ENCODE measurements at regions not wholly inside any gene's neighbourhood (a gene's known extent, or its start where the extent isn't known, plus 50 kb on each side); places are given as distances from the start of the nearest gene placed in this dataset.
A peak's percentile ranks its signal among the peaks of the same experiment; 100 is the strongest.
"Not testable (repeated sequence)": the region's sequence is repeated elsewhere in the genome, so short reads cannot be mapped to it uniquely, and the experiment has no call there.

DNA sequence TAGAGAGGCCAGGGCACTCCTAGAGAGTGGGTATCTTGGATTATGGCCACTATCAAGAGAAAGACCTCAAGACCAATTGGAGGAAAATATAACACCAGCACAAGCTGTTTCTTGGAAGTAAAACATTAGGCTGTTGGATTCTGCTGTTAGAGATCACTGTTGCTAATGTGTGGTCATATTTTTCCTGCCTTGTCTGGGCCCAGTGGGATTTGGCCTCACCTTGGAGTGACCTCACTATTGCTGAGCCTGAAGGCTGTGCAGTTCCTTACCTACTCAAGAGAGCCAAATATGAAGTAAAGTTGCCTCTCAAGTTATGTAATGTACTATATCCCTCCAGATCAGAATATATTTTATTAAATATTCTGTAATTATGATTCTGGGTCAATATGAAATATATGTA, 355.4 kb upstream of the CTSO start:
- DNase-seq (ENCODE audit: low spot score): no peak

DNA sequence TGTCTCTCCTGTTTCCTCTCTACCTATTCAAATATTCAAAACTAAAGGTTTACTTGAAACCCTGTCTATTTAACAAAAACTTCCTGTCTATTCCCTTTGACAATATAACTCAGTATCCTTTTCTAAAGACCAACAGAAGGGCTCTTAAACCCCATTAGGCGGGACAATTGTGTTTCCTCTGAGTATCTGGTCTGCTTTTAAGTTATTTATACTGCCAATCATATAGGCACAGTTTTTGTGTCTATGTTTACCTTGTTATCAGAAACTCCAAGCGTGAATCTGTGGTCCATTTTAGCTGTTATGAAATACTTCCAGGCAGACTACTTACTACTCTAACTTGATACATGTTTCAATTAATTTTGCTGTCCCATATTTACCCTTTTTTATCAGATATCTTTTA, 350.0 kb upstream of the CTSO start:
- no peak for DNase-seq (ENCODE audit: low spot score)

DNA sequence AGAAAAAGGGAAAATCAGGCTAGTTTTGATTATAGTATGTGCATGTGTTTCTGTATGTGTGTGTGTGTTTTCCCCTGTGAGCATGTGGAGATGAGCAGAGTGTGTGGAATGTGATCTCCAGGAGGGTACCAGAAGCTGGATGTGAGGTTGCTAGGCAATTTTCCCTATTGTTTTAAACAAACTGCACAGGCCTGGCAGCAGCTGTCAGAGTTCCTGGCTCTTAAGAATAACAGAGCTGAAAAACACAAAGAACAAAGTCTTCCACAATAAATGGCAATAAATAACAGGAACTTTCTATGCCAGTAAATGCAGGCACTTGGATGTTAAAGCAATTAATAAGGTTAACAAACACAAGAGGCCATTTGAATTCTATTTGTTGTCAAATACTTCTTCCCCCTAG, 344.6 kb upstream of the CTSO start:
- peak; percentile 8 for DNase-seq (ENCODE audit: low spot score)

DNA sequence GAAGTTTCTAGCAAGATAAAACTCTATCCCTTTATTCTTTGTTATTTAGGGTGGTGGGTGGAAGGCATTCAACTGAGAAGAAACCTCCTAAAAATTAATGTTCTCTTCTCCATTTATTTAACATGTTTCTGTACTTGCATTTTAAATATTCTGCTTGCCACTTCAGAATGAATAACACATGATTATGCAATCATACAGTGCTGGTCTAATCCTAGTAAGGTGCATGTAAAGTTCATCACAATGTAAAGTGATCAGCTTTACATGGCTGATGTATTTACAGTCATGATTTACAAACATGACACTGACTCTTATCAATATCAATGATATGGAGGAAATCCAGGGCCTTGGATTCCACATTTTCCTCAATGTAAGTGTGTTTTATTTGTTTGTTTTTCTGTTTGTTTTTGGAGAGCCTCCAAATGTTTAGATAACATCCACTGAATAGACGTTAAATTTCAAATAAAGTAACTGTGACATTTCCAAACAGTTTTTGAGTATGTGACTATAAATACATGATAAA, 342.1 kb upstream of the CTSO start:
- no peak for DNase-seq (ENCODE audit: low spot score)

DNA sequence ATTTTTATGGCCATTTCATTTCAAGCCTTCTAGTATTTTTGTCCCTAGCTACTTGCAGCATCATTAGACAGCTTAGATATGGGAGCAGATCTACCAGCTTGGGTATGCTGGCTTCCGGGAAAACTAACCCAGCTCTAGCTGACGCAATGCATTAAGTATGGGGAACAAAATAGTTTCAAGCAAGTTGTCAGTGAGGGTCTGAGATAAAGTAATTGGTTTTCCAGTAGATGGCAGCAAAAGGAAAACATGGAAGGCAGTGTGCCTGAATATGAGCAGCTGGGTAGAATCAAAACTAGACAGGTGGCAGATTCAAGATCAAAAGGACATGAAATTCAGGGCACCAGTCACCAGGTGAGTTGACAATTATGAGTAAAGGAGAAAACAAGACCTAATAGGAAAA, 340.9 kb upstream of the CTSO start:
- DNase-seq (ENCODE audit: low spot score): peak; percentile 57

DNA sequence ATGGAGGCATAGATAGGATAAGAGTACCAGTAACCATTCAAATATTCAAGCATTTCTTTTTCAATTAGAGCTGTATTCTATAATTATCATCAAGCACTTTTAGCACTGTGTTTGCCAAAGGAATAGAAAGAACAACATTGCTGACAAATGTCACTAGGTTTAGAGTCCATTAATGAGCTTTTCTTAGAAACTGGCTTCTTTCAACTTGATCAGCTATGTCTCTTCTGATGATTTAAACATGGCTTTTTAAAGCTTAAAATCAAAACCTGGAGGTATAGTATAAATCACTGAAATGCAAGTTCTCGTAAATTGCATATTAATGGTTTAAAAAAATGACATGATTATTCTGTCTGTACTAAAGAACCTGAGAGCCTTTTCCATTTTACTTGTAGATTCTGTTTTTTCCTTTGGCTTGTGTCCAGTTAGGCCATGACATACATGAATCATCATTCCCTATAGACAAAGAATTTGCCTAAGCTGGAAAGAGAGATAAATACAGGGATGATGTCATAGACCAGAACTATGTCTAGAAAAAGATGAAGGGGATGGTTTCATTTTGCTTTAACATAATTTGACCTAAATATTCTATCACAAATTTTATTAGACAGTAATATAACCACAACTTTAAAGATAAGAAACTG, 340.1 kb upstream of the CTSO start:
- peak; percentile 7 for DNase-seq (ENCODE audit: low spot score)

DNA sequence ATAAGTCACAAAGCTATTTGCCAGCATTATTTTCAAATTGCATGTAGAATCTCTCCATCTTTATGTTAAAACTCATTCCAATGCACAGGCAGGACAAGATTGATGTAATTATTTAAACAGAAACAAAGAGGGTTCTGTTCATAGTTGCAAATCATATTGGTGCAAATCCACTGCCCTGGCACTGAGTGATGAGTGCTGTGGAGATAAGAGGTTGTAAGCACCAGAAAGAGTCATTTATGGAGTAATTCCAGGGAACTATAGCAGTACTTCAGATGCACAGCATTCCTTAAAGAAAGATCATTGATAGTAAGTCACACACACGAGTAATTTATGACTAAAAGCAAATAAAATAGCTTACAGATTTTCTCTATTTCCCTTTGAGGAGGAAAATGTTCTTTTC, 337.7 kb upstream of the CTSO start:
- DNase-seq (ENCODE audit: low spot score): no peak

DNA sequence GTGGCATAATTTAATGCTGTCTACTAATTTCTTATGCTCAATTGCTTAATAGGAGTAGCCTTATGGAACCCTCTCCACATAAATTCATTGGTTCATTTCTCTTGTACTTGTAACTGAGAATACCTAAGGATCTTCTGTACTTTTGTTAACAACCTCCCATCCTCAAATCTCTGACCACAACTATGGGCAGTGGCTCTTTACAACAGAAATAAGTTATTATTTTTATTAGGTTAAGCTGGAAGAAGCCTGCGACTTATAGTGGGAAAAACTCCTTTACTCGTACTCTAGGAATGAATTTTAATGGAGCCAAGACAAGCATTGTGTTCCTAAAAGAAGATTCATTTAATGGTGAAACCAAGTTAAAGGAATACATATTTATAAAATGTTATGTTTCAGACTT, 337.1 kb upstream of the CTSO start:
- no peak for DNase-seq (ENCODE audit: low spot score)

DNA sequence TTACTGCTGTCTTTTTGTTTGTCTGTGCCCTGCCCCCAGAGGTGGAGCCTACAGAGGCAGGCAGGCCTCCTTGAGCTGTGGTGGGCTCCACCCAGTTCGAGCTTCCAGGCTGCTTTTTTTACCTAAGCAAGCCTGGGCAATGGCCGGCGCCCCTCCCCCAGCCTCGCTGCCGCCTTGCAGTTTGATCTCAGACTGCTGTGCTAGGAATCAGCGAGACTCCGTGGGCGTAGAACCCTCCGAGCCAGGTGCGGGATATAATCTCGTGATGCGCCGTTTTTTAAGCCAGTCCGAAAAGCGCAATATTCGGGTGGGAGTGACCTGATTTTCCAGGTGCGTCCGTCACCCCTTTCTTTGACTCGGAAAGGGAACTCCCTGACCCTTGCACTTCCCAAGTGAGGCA, 336.4 kb upstream of the CTSO start:
- DNase-seq (ENCODE audit: low spot score): not testable (repeated sequence)

DNA sequence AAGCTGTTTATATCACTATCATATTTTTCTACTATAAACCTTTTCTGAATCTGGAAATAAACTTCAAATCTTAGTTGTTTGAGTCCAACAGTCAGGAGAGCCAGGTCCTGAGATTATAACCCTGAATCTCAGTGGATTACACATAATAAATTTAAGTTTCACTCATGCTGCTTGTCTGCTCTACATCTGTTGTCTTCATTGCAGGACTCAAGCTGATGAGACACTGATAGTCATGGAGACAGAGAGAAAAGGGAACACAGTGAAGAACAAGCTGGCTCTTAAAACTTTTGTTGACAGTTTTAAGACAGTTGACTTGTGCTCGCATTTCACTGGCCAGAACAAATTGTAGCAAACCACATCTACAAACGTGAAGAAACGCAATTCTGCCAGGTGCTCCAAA, 327.0 kb upstream of the CTSO start:
- DNase-seq (ENCODE audit: low spot score): no peak

DNA sequence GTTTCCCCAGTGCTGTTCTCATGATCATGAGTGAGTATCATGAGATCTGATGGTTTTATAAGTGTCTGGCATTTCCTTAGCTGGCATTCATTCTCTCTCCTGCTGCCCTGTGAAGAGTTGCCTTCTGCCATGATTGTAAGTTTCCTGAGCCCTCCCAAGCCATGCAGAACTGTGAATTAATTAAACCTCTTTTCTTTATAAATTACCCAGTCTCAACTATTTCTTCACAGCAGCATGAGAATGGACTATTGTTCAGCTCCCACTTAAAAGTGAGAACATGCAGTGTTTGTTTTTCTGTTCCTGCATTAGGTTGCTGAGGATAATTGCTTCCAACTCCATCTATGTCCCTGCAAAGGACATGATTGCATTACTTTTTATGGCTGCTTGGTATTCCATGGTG, 311.7 kb upstream of the CTSO start:
- DNase-seq (ENCODE audit: low spot score): no peak

DNA sequence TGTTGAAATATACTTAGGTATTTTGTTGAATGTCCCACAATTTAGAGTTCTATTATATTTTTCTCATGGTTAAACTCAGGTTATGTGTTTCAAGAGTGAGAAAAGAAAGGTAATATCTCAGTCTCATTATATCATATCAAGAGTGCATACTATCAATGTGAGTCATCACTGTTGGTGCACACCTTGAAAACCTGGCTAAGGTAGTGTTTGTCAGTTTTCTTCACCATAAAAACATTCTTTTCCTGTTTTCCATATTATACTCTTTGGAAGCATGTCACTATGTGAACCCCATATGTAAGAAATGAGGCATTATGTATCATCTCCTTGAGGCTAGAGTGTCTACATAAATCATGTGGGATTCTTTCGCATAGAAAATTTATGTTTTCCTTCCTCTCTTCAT, 307.6 kb upstream of the CTSO start:
- no peak for DNase-seq (ENCODE audit: low spot score)

DNA sequence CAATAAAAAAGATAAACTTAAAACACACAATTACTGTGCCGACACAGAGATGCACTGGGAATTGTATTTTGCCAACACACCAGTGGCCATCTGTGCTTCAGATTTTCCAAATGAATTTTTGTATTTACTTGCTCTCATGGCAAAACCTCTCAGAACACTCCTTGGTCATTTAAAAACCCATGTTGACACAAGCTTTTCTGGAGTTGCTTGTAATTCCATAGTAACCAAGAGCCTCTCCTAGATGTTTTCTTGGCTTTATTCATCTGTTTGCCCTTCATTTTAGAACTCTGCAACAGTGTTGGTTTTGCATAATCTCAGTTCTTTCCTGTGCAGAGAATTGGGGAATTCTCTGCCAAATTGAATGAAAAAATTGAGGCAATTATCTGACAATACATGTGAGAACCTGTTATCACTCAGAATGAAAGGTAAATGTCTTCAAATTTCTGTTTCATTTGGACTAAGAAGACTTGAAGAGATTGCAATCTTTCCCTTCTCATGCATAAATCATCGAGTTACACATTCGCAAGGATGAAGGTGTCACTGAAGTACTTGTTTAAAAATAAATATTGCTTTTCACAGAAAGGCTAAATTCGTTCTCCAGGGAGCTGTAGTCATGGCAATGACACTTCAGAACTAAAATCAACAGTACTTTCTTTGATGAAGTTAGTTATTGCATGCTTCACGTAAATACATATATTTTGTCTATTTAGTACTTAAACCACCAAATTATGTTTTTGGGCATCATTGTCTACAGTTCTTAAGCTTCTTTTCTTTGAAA, 301.8 kb upstream of the CTSO start:
- DNase-seq (ENCODE audit: low spot score): no peak

DNA sequence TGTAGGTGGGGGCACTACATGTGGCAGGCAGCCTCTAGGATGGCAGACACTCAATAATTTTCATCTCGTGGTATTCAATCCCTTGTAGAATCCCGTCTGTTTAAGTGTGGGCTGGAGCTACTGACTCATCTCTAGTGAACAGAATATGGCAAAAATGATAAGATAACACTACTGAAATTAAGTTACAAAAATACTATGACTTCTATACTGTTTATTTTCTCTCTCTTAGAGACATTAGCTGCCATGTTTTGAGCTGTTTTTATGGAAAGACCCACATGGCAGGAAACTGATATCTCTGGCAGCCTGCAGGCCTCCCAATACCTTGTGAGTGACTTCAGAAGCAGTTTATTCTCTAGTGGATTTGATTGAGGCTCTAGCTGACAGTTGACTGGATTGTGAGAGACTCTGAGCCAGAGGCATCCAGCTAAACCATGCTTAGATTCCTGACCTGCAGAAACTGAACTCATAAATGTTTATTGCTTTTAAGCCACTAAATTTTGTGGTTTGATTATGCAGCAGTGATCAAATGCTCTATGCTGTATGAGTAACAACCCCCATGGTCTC, 298.8 kb upstream of the CTSO start:
- peak; percentile 49 for DNase-seq (ENCODE audit: low spot score)

DNA sequence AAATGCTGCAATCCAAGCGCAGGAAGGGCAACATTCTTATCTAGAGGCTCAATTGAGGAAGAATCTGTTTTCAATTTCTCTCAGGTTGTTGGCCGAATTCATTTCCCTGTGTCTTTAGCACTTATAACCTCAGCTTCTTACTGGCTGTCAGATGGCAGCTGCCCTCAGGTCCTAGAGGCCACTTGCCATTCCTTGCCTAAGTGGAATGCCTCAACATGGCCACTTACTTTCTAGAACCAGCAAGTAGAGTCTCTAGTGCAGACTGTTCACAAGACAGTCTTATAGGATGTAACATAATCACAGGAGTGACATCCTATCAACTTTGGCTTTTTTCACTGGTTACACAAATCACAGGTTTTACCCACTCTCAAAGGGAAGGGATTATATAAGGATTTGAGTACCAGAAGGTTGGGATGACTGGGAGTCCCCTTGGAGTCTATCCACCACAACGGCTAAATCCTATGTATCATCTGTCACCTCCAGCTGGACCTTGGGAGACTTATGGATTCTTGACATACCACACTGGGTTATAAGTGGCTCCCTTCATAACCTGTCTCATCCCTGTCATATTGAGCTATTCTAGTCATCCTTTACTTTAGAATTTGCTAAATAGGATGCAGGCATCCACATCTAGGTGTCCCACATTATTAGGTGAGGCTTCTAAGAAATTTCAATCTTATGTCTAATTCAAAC, 297.9 kb upstream of the CTSO start:
- no peak for DNase-seq (ENCODE audit: low spot score)

DNA sequence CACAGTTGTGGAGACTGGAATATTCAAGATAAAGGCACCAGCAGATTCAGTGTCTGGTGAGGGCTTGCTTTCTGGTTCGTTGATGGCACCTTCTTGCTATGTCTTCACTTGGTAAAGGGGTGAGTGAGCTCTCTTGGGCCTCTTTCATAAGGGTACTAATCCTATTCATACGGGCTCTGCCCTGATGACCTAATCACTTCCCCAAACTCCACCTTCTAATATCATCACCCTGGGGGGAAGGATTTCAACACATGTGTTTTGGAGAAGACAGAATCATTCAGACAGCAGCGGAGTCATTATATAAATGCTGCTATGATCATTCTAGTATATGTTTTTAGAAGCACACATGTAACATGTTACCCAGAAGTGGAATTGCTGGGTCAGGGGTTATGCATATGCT, 295.3 kb upstream of the CTSO start:
- no peak for DNase-seq (ENCODE audit: low spot score)

DNA sequence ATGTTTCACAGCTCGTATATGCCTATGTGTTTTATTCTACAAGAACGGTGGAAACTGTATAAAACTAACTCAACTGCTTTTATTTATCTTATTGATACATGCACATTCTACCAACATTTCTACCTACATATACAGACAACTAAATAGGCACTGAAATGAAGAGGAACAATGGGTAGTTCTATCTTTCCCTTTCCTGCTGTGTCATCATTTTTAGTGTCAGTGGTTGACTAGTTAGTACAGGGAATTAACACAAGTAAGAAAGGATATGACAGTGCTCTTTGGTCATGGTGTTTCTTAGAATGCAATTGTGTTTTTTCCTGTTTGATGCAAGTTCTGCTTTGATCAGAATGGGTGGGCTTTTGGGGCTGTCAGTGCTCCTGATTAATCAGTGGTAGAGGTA, 293.8 kb upstream of the CTSO start:
- DNase-seq (ENCODE audit: low spot score): no peak

DNA sequence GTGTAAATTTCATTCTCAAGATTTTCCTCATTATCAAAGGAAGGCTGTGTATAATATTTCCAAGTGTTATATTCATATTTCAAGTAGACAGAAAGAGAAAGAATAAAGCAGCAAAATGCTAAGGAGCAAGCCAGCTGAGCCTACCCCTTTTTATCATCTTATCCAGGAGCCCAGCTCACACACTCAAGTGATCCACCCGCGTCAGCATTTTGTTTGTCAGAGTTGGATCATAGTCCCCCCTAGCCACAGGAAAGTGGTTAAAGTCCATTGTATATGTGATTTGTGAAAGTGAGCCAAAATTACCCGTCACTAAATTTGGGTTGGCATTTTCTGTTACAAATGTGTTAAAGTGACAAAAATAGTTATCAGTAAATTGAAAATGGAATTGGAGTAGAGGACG, 289.3 kb upstream of the CTSO start:
- DNase-seq (ENCODE audit: low spot score): no peak

DNA sequence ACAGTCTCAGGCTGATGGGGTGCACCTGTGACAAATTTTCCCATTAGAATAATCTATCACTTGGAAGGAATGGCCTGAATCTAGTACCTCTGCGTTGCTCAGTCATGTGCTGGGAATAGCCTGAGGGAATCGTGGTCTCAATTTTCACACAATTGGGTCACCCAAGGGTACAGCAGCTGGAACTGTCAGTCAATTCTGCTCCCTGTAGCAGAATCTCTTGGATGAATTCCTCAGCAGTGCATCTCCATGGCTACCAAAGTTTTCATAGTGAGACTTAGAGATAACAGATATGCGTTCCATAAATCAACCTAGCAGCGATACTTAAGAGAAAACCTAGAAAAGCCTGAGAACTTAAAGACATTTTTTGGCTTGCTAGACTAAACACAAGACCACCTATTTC, 288.7 kb upstream of the CTSO start:
- no peak for DNase-seq (ENCODE audit: low spot score)

DNA sequence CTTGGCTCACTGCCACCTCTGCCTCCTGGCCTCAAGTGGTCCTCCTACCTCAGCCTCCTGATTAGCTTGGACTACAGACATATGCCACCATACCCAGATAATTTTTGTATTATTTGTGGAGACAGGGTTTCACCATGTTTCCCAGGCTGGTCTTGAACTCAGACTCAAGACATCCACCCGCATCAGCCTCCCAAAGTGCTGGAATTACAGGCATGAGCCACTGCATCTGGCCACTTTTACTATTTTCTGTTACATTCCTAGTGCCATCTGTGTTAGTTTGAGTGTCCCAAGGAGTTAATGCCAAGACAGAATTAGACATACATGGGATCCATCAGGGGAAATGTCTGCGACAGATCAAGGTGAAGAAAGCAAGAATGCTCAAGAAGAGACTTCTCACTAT, 288.2 kb upstream of the CTSO start:
- no peak for DNase-seq (ENCODE audit: low spot score)

DNA sequence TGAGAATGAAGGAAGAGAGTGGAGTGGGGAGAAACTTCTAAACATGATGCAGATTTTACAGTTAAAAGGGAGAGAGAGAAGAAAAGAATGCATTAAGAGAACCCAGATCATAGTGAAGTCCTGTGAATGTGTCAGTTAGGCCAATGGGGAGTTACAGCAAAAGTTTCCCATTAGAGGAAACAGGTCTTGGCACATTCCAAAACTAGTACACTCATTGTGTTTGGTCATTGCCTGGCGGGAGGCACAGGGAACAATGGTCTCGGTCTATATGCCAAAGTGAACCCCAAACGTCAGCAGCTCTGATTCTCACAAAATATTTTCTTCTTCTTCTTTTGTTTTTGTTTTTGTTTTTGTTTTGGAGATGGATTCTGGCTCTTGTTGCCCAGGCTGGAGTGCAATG, 284.5 kb upstream of the CTSO start:
- no peak for DNase-seq (ENCODE audit: low spot score)

DNA sequence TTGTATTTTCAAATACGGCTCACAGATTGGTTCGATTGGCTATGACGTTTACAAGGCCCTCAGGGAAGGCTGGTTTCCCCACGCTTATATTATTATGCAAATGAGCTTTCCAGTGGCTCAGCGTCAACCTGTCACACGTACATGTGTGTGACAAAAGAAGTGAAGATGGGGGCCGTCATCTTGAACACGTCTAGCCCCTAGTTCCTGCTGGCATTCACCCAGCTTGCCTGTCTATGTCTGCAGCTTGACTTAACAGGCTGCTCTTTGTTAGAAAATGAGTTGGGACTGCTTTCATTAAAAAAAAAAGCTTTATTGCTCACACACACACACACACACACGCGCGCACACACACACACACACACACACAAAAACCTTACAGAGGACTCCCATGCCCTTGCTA, 283.6 kb upstream of the CTSO start:
- no peak for DNase-seq (ENCODE audit: low spot score)

DNA sequence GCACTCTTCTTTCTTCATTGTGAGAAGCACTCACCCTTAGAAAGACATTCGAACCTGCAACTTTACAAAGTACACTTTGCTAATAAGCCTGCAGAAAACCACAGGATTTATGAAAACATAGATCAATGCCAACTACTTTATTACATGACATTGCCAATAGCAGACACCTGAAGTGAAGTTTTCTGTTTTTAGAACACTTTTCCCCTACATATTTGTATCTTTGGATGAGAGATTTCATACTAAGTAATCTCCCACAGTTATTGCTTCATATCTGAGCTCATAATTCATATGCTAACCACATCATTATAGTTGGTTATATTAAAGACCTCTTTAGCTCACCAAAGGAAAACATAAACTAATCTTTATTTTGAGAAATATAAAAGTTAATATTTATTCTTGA, 276.5 kb upstream of the CTSO start:
- DNase-seq (ENCODE audit: low spot score): no peak

Data from SW480 (cell line).